Naive B cell (primary cell): ENCODE measurements at regions not wholly inside any gene's neighbourhood (a gene's known extent, or its start where the extent isn't known, plus 50 kb on each side); places are given as distances from the start of the nearest gene placed in this dataset.

Experiments
- ATAC-seq, 2 donors: fragments of 150-1000 bp; cut with Tn5 transposase; 2 replicates each; pipeline ENCODE4 v1.10.0; 2021; ENCODE audit warnings: low read depth in 2 of 2, mild to moderate bottlenecking in 2 of 2, moderate library complexity in 2 of 2
- DNase-seq: peaks from one replicate; pipeline ENCODE4 v3.0.0; 2022
- H3K27ac Mint-ChIP-seq, 6 donors: one replicate each; pipeline ENCODE4 v1.8.0; 2020 to 2022; ENCODE audit warnings: mild to moderate bottlenecking in 6 of 6, mixed read lengths in 6 of 6, moderate library complexity in 5 of 6, inconsistent platforms in 2 of 6
- H3K27me3 Mint-ChIP-seq, 3 donors: one replicate each; pipeline ENCODE4 v1.8.0; 2021 to 2022; ENCODE audit warnings: mixed read lengths in 3 of 3, mild to moderate bottlenecking in 1 of 3
- H3K36me3 Mint-ChIP-seq, 2 donors: one replicate each; pipeline ENCODE4 v1.8.0; 2020 to 2022; ENCODE audit warnings: mixed read lengths in 2 of 2, inconsistent platforms in 1 of 2, mild to moderate bottlenecking in 1 of 2
- H3K4me1 Mint-ChIP-seq, 3 donors: one replicate each; pipeline ENCODE4 v1.8.0; 2020 to 2022; ENCODE audit warnings: mixed read lengths in 3 of 3, inconsistent platforms in 1 of 3, mild to moderate bottlenecking in 1 of 3, moderate library complexity in 1 of 3
- H3K4me3 Mint-ChIP-seq, 8 donors: one replicate each; pipeline ENCODE4 v1.8.0; 2020 to 2022; ENCODE audit warnings: mild to moderate bottlenecking in 8 of 8, mixed read lengths in 8 of 8, moderate library complexity in 8 of 8, inconsistent platforms in 2 of 8
- H3K9me3 Mint-ChIP-seq, 7 donors: one replicate each; pipeline ENCODE4 v1.8.0; 2020 to 2022; ENCODE audit warnings: mixed read lengths in 7 of 7, mild to moderate bottlenecking in 5 of 7, inconsistent platforms in 2 of 7, moderate library complexity in 1 of 7

GRCh38 chr5:167614294-167615021 lies 677.0 kb upstream of the WWC1 start:
- ATAC-seq (no peak), DNase-seq (no peak)
- Mint-ChIP-seq H3K36me3 (no peaks in the 10 kb centered on the region), H3K9me3 (peaks cover 0 to 4% (median 3%) of the 10 kb centered on the region in 7 donors), H3K4me3 (no peak overlapping the region), H3K27ac (no peak overlapping the region), H3K4me1 (no peaks in the 10 kb centered on the region), H3K27me3 (no peaks in the 10 kb centered on the region)

DNA sequence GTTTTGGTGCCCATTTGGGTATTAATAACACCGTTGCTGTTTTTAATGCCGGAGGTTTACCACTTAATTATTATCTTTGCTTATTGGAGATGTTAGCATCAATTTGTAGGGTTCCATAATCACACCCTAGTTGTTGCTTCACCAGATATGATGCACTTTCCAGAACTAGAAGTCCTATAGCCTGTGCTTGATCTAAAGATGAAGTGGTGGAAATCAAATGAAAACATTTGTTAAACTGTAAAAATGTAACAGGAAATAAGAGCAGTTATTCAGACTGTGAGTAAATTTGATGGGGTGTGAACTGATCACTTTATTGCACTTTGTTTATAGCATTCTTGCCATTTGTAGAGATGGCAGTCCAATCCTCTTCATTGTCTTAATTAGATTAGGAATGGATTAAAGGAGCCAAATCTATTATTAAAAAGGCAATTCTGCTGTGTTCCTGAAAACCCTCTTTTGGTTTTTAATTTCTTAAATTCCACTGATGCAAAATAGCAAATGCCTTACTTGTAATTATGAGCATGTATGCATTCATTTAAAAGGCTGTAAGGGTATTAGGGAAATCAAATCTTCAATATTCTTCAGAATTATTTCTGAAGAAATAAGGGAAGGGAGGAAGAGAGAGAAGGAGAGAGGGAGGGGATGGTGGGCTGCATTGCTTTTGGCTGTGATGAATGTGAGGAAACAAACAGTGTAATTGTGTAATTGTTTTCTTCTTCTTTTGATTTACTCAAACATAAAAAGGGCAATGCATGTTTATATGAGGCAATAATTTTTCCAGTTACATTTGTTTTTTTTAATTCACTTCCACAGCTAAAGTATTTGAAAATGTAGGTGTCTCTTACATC lies 675.2 kb upstream of the WWC1 start:
- DNase-seq, result no peak
- H3K4me3 Mint-ChIP-seq, result no peak overlapping the region
- no peaks in the 10 kb centered on the region for H3K4me1 Mint-ChIP-seq
- peaks cover 0 to 7% (median 3%) of the 10 kb centered on the region in 7 donors for H3K9me3 Mint-ChIP-seq
- H3K27ac Mint-ChIP-seq, result no peak overlapping the region
- H3K36me3 Mint-ChIP-seq, result no peaks in the 10 kb centered on the region
- no peak for ATAC-seq
- no peaks in the 10 kb centered on the region for H3K27me3 Mint-ChIP-seq

GRCh38 chr5:167623354-167623753 lies 668.1 kb upstream of the WWC1 start:
- Mint-ChIP-seq H3K27ac (no peak overlapping the region), H3K9me3 (peaks cover 0 to 10% (median 7%) of the 10 kb centered on the region in 7 donors), H3K36me3 (no peaks in the 10 kb centered on the region), H3K27me3 (no peaks in the 10 kb centered on the region), H3K4me1 (no peaks in the 10 kb centered on the region), H3K4me3 (no peak overlapping the region)
- ATAC-seq (no peak), DNase-seq (no peak)

- ATAC-seq (no peak), DNase-seq (no peak)
- Mint-ChIP-seq H3K4me1 (no peaks in the 10 kb centered on the region), H3K9me3 (peaks cover 0 to 10% (median 8%) of the 10 kb centered on the region in 7 donors), H3K27me3 (no peaks in the 10 kb centered on the region), H3K4me3 (no peak overlapping the region), H3K27ac (no peak overlapping the region), H3K36me3 (no peaks in the 10 kb centered on the region)
These were observed 667.4 kb upstream of the WWC1 start for GRCh38 chr5:167624053-167624452.

GRCh38 chr5:167626341-167627123 lies 664.9 kb upstream of the WWC1 start:
- Mint-ChIP-seq H3K36me3 (no peaks in the 10 kb centered on the region), H3K4me3 (no peak overlapping the region), H3K27me3 (no peaks in the 10 kb centered on the region), H3K27ac (no peak overlapping the region), H3K4me1 (no peaks in the 10 kb centered on the region), H3K9me3 (peaks cover 0 to 10% (median 6%) of the 10 kb centered on the region in 7 donors)
- DNase-seq (no peak), ATAC-seq (no peak)

GRCh38 chr5:167629634-167630033 lies 661.8 kb upstream of the WWC1 start:
- DNase-seq, result no peak
- peaks cover 0 to 9% (median 7%) of the 10 kb centered on the region in 7 donors for H3K9me3 Mint-ChIP-seq
- no peak for ATAC-seq
- H3K27ac Mint-ChIP-seq, result no peak overlapping the region
- H3K36me3 Mint-ChIP-seq, result no peaks in the 10 kb centered on the region
- no peaks in the 10 kb centered on the region for H3K27me3 Mint-ChIP-seq
- no peak overlapping the region for H3K4me3 Mint-ChIP-seq
- H3K4me1 Mint-ChIP-seq, result no peaks in the 10 kb centered on the region

DNA sequence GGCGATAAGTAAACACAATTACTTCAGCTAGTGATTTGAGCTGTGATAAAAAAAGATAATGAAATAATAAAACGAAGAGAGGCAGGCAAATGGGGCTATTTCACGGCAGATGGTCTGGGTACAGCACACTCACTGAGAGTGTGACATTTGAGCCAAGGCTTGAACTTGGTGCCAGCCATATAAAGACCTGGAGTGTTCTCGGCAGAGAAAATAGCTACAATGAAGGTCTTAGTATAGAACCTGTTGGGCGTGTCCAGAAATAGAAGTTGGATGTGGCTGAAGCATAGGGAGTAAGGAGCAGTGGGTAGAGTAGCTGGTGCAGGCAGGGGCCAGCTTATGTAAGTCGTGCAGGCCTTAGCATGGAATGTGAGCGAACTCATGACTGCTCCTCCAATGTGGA lies 660.3 kb upstream of the WWC1 start:
- H3K4me3 Mint-ChIP-seq, result no peak overlapping the region
- no peak overlapping the region for H3K27ac Mint-ChIP-seq
- H3K36me3 Mint-ChIP-seq, result no peaks in the 10 kb centered on the region
- peaks cover 0 to 8% (median 0%) of the 10 kb centered on the region in 7 donors for H3K9me3 Mint-ChIP-seq
- no peaks in the 10 kb centered on the region for H3K4me1 Mint-ChIP-seq
- no peak for ATAC-seq
- no peaks in the 10 kb centered on the region for H3K27me3 Mint-ChIP-seq
- no peak for DNase-seq

DNA sequence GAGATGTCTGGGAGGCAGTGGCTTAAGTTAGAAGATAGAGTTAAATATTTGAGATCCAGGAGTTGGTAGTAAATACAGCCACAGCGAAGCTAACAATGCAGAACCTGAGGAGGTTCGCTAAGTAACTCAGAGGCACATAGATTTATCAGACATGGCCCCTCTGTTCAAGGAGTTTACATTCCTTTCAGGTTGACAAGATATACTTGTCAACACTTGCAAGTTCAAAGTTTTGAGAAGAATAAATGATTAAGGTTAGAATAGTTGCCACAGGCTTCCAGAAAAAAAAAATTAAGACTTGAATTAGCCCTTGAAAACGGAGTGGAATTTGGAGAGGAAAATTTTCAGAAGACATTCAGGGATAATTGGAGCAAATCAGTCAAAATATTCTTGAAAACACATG lies 658.3 kb upstream of the WWC1 start:
- no peaks in the 10 kb centered on the region for H3K27me3 Mint-ChIP-seq

GRCh38 chr5:167633931-167634341 lies 657.5 kb upstream of the WWC1 start:
- H3K4me3 Mint-ChIP-seq, result no peak overlapping the region
- no peaks in the 10 kb centered on the region for H3K36me3 Mint-ChIP-seq
- no peak overlapping the region for H3K27ac Mint-ChIP-seq
- no peak for DNase-seq
- peaks cover 0 to 4% (median 2%) of the 10 kb centered on the region in 7 donors for H3K9me3 Mint-ChIP-seq
- no peaks in the 10 kb centered on the region for H3K27me3 Mint-ChIP-seq
- no peak for ATAC-seq
- no peaks in the 10 kb centered on the region for H3K4me1 Mint-ChIP-seq

More for the DNA sequence above, 658.3 kb upstream of the WWC1 start:
- H3K36me3 Mint-ChIP-seq, result no peaks in the 10 kb centered on the region
- no peak overlapping the region for H3K27ac Mint-ChIP-seq
- H3K4me1 Mint-ChIP-seq, result no peaks in the 10 kb centered on the region
- ATAC-seq, result no peak
- no peak overlapping the region for H3K4me3 Mint-ChIP-seq
- DNase-seq, result no peak
- H3K9me3 Mint-ChIP-seq, result peaks cover 0 to 7% (median 2%) of the 10 kb centered on the region in 7 donors

- H3K9me3 Mint-ChIP-seq, result peaks cover 0 to 4% (median 2%) of the 10 kb centered on the region in 7 donors
- H3K4me1 Mint-ChIP-seq, result no peaks in the 10 kb centered on the region
- no peak overlapping the region for H3K4me3 Mint-ChIP-seq
- no peaks in the 10 kb centered on the region for H3K27me3 Mint-ChIP-seq
- ATAC-seq (no peak), DNase-seq (no peak)
- H3K36me3 Mint-ChIP-seq, result no peaks in the 10 kb centered on the region
- H3K27ac Mint-ChIP-seq, result no peak overlapping the region
These were observed 657.0 kb upstream of the WWC1 start for GRCh38 chr5:167634432-167634831.

DNA sequence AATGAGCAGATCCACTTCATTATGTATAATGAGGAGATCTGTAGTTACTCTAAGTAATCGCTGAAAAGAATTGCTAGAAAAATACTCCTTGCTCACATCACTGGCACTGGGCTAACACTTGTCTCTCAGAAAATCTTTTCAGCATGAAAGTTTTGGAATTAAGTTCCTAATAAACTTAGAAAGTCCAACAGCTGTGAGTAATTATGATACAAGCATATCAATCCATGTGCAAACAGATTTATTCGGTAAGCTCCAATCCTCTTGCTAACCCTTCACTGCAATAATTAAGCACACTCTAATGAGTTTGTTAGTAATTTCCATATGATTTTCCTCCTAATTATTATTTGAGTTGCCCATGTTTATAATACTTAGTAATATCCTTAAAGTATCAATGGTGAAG lies 652.6 kb upstream of the WWC1 start:
- Mint-ChIP-seq H3K4me3 (no peak overlapping the region), H3K9me3 (peaks cover 0 to 4% (median 0%) of the 10 kb centered on the region in 7 donors)
- ATAC-seq, result no peak

GRCh38 chr5:167639273-167639672 lies 652.2 kb upstream of the WWC1 start:
- Mint-ChIP-seq H3K4me1 (no peaks in the 10 kb centered on the region), H3K4me3 (no peak overlapping the region), H3K27me3 (no peaks in the 10 kb centered on the region), H3K9me3 (peaks cover 0 to 4% (median 0%) of the 10 kb centered on the region in 7 donors), H3K27ac (no peak overlapping the region), H3K36me3 (no peaks in the 10 kb centered on the region)
- no peak for ATAC-seq
- no peak for DNase-seq

More for the DNA sequence above, 652.6 kb upstream of the WWC1 start:
- DNase-seq, result no peak
- H3K4me1 Mint-ChIP-seq, result no peaks in the 10 kb centered on the region
- H3K27ac Mint-ChIP-seq, result no peak overlapping the region
- no peaks in the 10 kb centered on the region for H3K27me3 Mint-ChIP-seq
- H3K36me3 Mint-ChIP-seq, result no peaks in the 10 kb centered on the region

DNA sequence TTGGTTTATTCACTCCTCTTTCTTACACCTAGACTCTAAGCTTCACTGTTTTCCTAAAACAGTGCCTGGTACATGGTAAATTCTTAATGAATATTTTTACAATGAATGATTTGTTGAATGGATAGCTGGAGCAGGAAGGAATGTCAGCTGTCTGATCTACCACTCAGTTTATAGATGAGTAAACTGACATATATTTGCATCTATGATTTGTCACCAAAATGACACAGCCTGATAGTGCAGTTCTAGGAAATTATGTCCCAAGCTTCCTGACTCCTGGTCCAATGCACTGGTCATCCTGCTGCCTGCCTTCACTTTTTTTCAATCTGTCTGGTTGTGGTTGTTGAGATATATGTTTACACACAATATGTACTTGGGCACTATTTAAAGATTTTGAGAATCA lies 651.7 kb upstream of the WWC1 start:
- no peaks in the 10 kb centered on the region for H3K4me1 Mint-ChIP-seq
- H3K27ac Mint-ChIP-seq, result no peak overlapping the region
- DNase-seq (no peak), ATAC-seq (no peak)
- no peak overlapping the region for H3K4me3 Mint-ChIP-seq
- H3K27me3 Mint-ChIP-seq, result no peaks in the 10 kb centered on the region
- peaks cover 0 to 4% (median 0%) of the 10 kb centered on the region in 7 donors for H3K9me3 Mint-ChIP-seq
- H3K36me3 Mint-ChIP-seq, result no peaks in the 10 kb centered on the region
